ENCODE measurements at regions not wholly inside any gene's neighbourhood (a gene's known extent, or its start where the extent isn't known, plus 50 kb on each side); places are given as distances from the start of the nearest gene placed in this dataset.

- Histone ChIP-seq H3K4me1 (ENCODE audit: insufficient read depth, low read length) (no peaks in the 10 kb centered on the region), H3K79me2 (ENCODE audit: insufficient read depth, low read length) (no peaks in the 10 kb centered on the region), H3K36me3 (ENCODE audit: insufficient read depth, low read length) (no peaks in the 10 kb centered on the region), H3K4me3 (ENCODE audit: insufficient read depth, low read depth, low read length) (no peak overlapping the region), H3K9me3 (ENCODE audit: insufficient read depth, low read depth, low read length) (no peaks in the 10 kb centered on the region), H3K4me2 (ENCODE audit: low read length) (no peak overlapping the region), H4K20me1 (ENCODE audit: insufficient read depth, low read length) (no peaks in the 10 kb centered on the region), H3K9ac (ENCODE audit: low read length) (no peak overlapping the region), H2AFZ (ENCODE audit: low read depth, low read length) (no peak overlapping the region), H3K27me3 (ENCODE audit: insufficient read depth, low read length) (no peaks in the 10 kb centered on the region), H3K27ac (ENCODE audit: low read depth, low read length) (no peak overlapping the region)
- DNase-seq (ENCODE audit: low read depth) (no peak), FAIRE-seq (no peak)
- Mint-ChIP-seq H3K4me3 (ENCODE audit: unreplicated experiment) (no peak overlapping the region), H3K27me3 (ENCODE audit: low read depth, unreplicated experiment) (peaks cover 7% of the 10 kb centered on the region), H3K27ac (ENCODE audit: unreplicated experiment) (no peak overlapping the region), H3K9me3 (ENCODE audit: unreplicated experiment) (peaks cover 3% of the 10 kb centered on the region), H3K4me1 (ENCODE audit: low read depth, unreplicated experiment) (peaks cover 24% of the 10 kb centered on the region), H3K36me3 (ENCODE audit: low read depth, unreplicated experiment) (peaks cover 2% of the 10 kb centered on the region)
- TF ChIP-seq EZH2 (IDR thresholded peaks at IDR 0.05; ENCODE audit: insufficient read depth, low read length) (no peak), CTCF (IDR thresholded peaks at IDR 0.05; ENCODE audit: insufficient read depth, low read depth, low read length) (no peak)
Observed at GRCh38 chr1:100613817-100614559, 76.0 kb downstream of the GPR88 start.

GRCh38 chr1:100614570-100614969, 76.6 kb downstream of the GPR88 start:
- H3K27ac Mint-ChIP-seq (ENCODE audit: unreplicated experiment) = no peak overlapping the region
- no peak for TF ChIP-seq EZH2 (IDR thresholded peaks at IDR 0.05; ENCODE audit: insufficient read depth, low read length)
- no peak for TF ChIP-seq CTCF (IDR thresholded peaks at IDR 0.05; ENCODE audit: insufficient read depth, low read depth, low read length)
- no peak for DNase-seq (ENCODE audit: low read depth)
- H3K27me3 ChIP-seq (ENCODE audit: insufficient read depth, low read length) = no peaks in the 10 kb centered on the region
- H3K4me1 Mint-ChIP-seq (ENCODE audit: low read depth, unreplicated experiment) = peaks cover 22% of the 10 kb centered on the region
- no peaks in the 10 kb centered on the region for H3K79me2 ChIP-seq (ENCODE audit: insufficient read depth, low read length)
- no peaks in the 10 kb centered on the region for H3K4me1 ChIP-seq (ENCODE audit: insufficient read depth, low read length)
- no peak overlapping the region for H3K4me3 Mint-ChIP-seq (ENCODE audit: unreplicated experiment)
- no peak overlapping the region for H3K4me2 ChIP-seq (ENCODE audit: low read length)
- H3K36me3 Mint-ChIP-seq (ENCODE audit: low read depth, unreplicated experiment) = peaks cover 2% of the 10 kb centered on the region
- H3K27me3 Mint-ChIP-seq (ENCODE audit: low read depth, unreplicated experiment) = peaks cover 7% of the 10 kb centered on the region
- H2AFZ ChIP-seq (ENCODE audit: low read depth, low read length) = no peak overlapping the region
- H3K36me3 ChIP-seq (ENCODE audit: insufficient read depth, low read length) = no peaks in the 10 kb centered on the region
- no peak overlapping the region for H3K27ac ChIP-seq (ENCODE audit: low read depth, low read length)
- H3K9me3 ChIP-seq (ENCODE audit: insufficient read depth, low read depth, low read length) = no peaks in the 10 kb centered on the region
- FAIRE-seq = no peak
- H4K20me1 ChIP-seq (ENCODE audit: insufficient read depth, low read length) = no peaks in the 10 kb centered on the region
- H3K9me3 Mint-ChIP-seq (ENCODE audit: unreplicated experiment) = peaks cover 3% of the 10 kb centered on the region
- no peak overlapping the region for H3K9ac ChIP-seq (ENCODE audit: low read length)
- no peak overlapping the region for H3K4me3 ChIP-seq (ENCODE audit: insufficient read depth, low read depth, low read length)

- Mint-ChIP-seq H3K4me3 (ENCODE audit: unreplicated experiment) (no peak overlapping the region), H3K9me3 (ENCODE audit: unreplicated experiment) (peaks cover 3% of the 10 kb centered on the region), H3K27me3 (ENCODE audit: low read depth, unreplicated experiment) (peaks cover 5% of the 10 kb centered on the region), H3K4me1 (ENCODE audit: low read depth, unreplicated experiment) (peaks cover 22% of the 10 kb centered on the region), H3K36me3 (ENCODE audit: low read depth, unreplicated experiment) (no peaks in the 10 kb centered on the region), H3K27ac (ENCODE audit: unreplicated experiment) (no peak overlapping the region)
- Histone ChIP-seq H4K20me1 (ENCODE audit: insufficient read depth, low read length) (no peaks in the 10 kb centered on the region), H3K27me3 (ENCODE audit: insufficient read depth, low read length) (no peaks in the 10 kb centered on the region), H3K4me2 (ENCODE audit: low read length) (no peak overlapping the region), H2AFZ (ENCODE audit: low read depth, low read length) (no peak overlapping the region), H3K4me3 (ENCODE audit: insufficient read depth, low read depth, low read length) (no peak overlapping the region), H3K79me2 (ENCODE audit: insufficient read depth, low read length) (no peaks in the 10 kb centered on the region), H3K9me3 (ENCODE audit: insufficient read depth, low read depth, low read length) (no peaks in the 10 kb centered on the region), H3K9ac (ENCODE audit: low read length) (no peak overlapping the region), H3K27ac (ENCODE audit: low read depth, low read length) (no peak overlapping the region), H3K4me1 (ENCODE audit: insufficient read depth, low read length) (no peaks in the 10 kb centered on the region), H3K36me3 (ENCODE audit: insufficient read depth, low read length) (no peaks in the 10 kb centered on the region)
- DNase-seq (ENCODE audit: low read depth) (no peak), FAIRE-seq (no peak)
- TF ChIP-seq EZH2 (IDR thresholded peaks at IDR 0.05; ENCODE audit: insufficient read depth, low read length) (no peak), CTCF (IDR thresholded peaks at IDR 0.05; ENCODE audit: insufficient read depth, low read depth, low read length) (no peak)
Observed at GRCh38 chr1:100615686-100616085, 77.7 kb downstream of the GPR88 start.

All from astrocyte (in vitro differentiated cells and primary cell).